Spinal cord (tissue), 9 donors: ENCODE measurements at regions not wholly inside any gene's neighbourhood (a gene's known extent, or its start where the extent isn't known, plus 50 kb on each side); places are given as distances from the start of the nearest gene placed in this dataset.
A peak's percentile ranks its signal among the peaks of the same experiment; 100 is the strongest.

Source experiments
- DNase-seq, 6 donors: peaks; one replicate each; pipeline versions ENCODE4 v3.0.0 to v3.0.0-alpha.2; 2013 to 2015; ENCODE audit warnings: low spot score in 6 of 6, low read depth in 4 of 6
- H3K27ac ChIP-seq: one replicate; pipeline ENCODE4 v1.5.1; 2013; ENCODE audit warnings: low read depth, low read length, control low read depth
- H3K27me3 ChIP-seq: one replicate; pipeline ENCODE4 v1.6.1; 2013; ENCODE audit warnings: low read length; ENCODE audit not compliant: control insufficient read depth, insufficient read depth
- H3K36me3 ChIP-seq: one replicate; pipeline ENCODE4 v1.6.1; 2013; ENCODE audit warnings: low read length; ENCODE audit not compliant: control insufficient read depth, insufficient read depth
- H3K4me1 ChIP-seq: one replicate; pipeline ENCODE4 v1.6.1; 2013; ENCODE audit warnings: low read length; ENCODE audit not compliant: control insufficient read depth, insufficient read depth
- H3K4me3 ChIP-seq: one replicate; pipeline ENCODE4 v1.5.1; 2013; ENCODE audit warnings: low read depth, low read length, control low read depth
- H3K9me3 ChIP-seq: one replicate; pipeline ENCODE4 v1.6.1; 2013; ENCODE audit warnings: low read length; ENCODE audit not compliant: control insufficient read depth, insufficient read depth
- WGBS: methylation state at CpG from one replicate; pipeline ENCODE4 v1.1.5; 2013; ENCODE audit warnings: missing lambda C conversion rate; ENCODE audit not compliant: insufficient coverage; 5-methylcytosine and 5-hydroxymethylcytosine counted together
- donor health status: healthy.

- DNase-seq, result no peak
- Histone ChIP-seq H3K36me3 (no peaks in the 10 kb centered on the region), H3K27ac (no peak overlapping the region), H3K9me3 (no peaks in the 10 kb centered on the region), H3K4me1 (no peaks in the 10 kb centered on the region), H3K27me3 (no peaks in the 10 kb centered on the region), H3K4me3 (no peak overlapping the region)
- 84% methylated on average over 4 of the region's 4 CpGs for WGBS
These were observed 136.4 kb upstream of the CNTN3 start for GRCh38 chr3:74750901-74751300.

- Histone ChIP-seq H3K9me3 (no peaks in the 10 kb centered on the region), H3K27ac (no peak overlapping the region), H3K4me1 (no peaks in the 10 kb centered on the region), H3K4me3 (no peak overlapping the region), H3K27me3 (no peaks in the 10 kb centered on the region), H3K36me3 (no peaks in the 10 kb centered on the region)
- DNase-seq, result no peak
- WGBS, result 86% methylated on average over 3 of the region's 3 CpGs
These were observed 124.8 kb upstream of the CNTN3 start for GRCh38 chr3:74739242-74739641.

- no peaks in the 10 kb centered on the region for H3K36me3 ChIP-seq
- no peak overlapping the region for H3K27ac ChIP-seq
- H3K27me3 ChIP-seq, result no peaks in the 10 kb centered on the region
- no peak overlapping the region for H3K4me3 ChIP-seq
- peak in 5 of 6 donors; percentile 15 to 54 (median 28) for DNase-seq
- H3K9me3 ChIP-seq, result peaks cover 1% of the 10 kb centered on the region
- H3K4me1 ChIP-seq, result no peaks in the 10 kb centered on the region
These were observed 107.8 kb upstream of the CNTN3 start for GRCh38 chr3:74722211-74722610.

- WGBS, result 60% methylated on average over 1 of the region's 4 CpGs
These were observed 99.5 kb upstream of the CNTN3 start for GRCh38 chr3:74713977-74714376.

GRCh38 chr3:74711913-74712512 is 97.6 kb upstream of the CNTN3 start:
- DNase-seq, result no peak
- Histone ChIP-seq H3K4me3 (no peak overlapping the region), H3K9me3 (peaks cover 3% of the 10 kb centered on the region), H3K4me1 (no peaks in the 10 kb centered on the region), H3K27ac (no peak overlapping the region), H3K36me3 (no peaks in the 10 kb centered on the region), H3K27me3 (no peaks in the 10 kb centered on the region)
- WGBS, result 98% methylated on average over 25 of the region's 31 CpGs

More at GRCh38 chr3:74713977-74714376, 99.5 kb upstream of the CNTN3 start:
- Histone ChIP-seq H3K4me1 (no peaks in the 10 kb centered on the region), H3K36me3 (no peaks in the 10 kb centered on the region), H3K4me3 (no peak overlapping the region), H3K27ac (no peak overlapping the region), H3K9me3 (peaks cover 3% of the 10 kb centered on the region), H3K27me3 (no peaks in the 10 kb centered on the region)
- no peak for DNase-seq

- peaks cover 3% of the 10 kb centered on the region for H3K9me3 ChIP-seq
- peak in 1 of 6 donors; percentile 58 for DNase-seq
- H3K4me3 ChIP-seq, result no peak overlapping the region
- H3K4me1 ChIP-seq, result no peaks in the 10 kb centered on the region
- no CpG with 5 or more reads among the region's 3 CpGs for WGBS
- no peak overlapping the region for H3K27ac ChIP-seq
- H3K27me3 ChIP-seq, result no peaks in the 10 kb centered on the region
- H3K36me3 ChIP-seq, result no peaks in the 10 kb centered on the region
These were observed 95.5 kb upstream of the CNTN3 start for GRCh38 chr3:74709951-74710350.

GRCh38 chr3:74693696-74694393 is 79.4 kb upstream of the CNTN3 start:
- Histone ChIP-seq H3K4me1 (no peaks in the 10 kb centered on the region), H3K4me3 (no peak overlapping the region), H3K9me3 (no peaks in the 10 kb centered on the region), H3K27me3 (no peaks in the 10 kb centered on the region), H3K27ac (no peak overlapping the region), H3K36me3 (no peaks in the 10 kb centered on the region)
- no CpG with 5 or more reads among the region's 4 CpGs for WGBS
- peak in 1 of 6 donors; percentile 26 for DNase-seq

GRCh38 chr3:74693251-74693650 is 78.8 kb upstream of the CNTN3 start:
- no peaks in the 10 kb centered on the region for H3K4me1 ChIP-seq
- H3K27me3 ChIP-seq, result no peaks in the 10 kb centered on the region
- H3K27ac ChIP-seq, result no peak overlapping the region
- DNase-seq, result no peak
- WGBS, result no CpG with 5 or more reads among the region's 2 CpGs
- H3K9me3 ChIP-seq, result no peaks in the 10 kb centered on the region
- H3K36me3 ChIP-seq, result no peaks in the 10 kb centered on the region
- no peak overlapping the region for H3K4me3 ChIP-seq

- Histone ChIP-seq H3K4me3 (no peak overlapping the region), H3K36me3 (no peaks in the 10 kb centered on the region), H3K27me3 (no peaks in the 10 kb centered on the region), H3K9me3 (no peaks in the 10 kb centered on the region), H3K27ac (no peak overlapping the region), H3K4me1 (no peaks in the 10 kb centered on the region)
- peak in 1 of 6 donors; percentile 24 for DNase-seq
- 56% methylated on average over 3 of the region's 7 CpGs for WGBS
These were observed 77.5 kb upstream of the CNTN3 start for GRCh38 chr3:74691946-74692345.

- 43% methylated on average over 1 of the region's 1 CpG for WGBS
- no peak overlapping the region for H3K27ac ChIP-seq
- peak in 1 of 6 donors; percentile 77 for DNase-seq
- no peaks in the 10 kb centered on the region for H3K27me3 ChIP-seq
- H3K4me3 ChIP-seq, result no peak overlapping the region
- H3K4me1 ChIP-seq, result no peaks in the 10 kb centered on the region
- no peaks in the 10 kb centered on the region for H3K36me3 ChIP-seq
- H3K9me3 ChIP-seq, result no peaks in the 10 kb centered on the region
These were observed 58.9 kb upstream of the CNTN3 start for GRCh38 chr3:74673326-74673725.
